ENCODE measurements at regions not wholly inside any gene's neighbourhood (a gene's known extent, or its start where the extent isn't known, plus 50 kb on each side); places are given as distances from the start of the nearest gene placed in this dataset.

- Histone ChIP-seq H3K27ac (no peak overlapping the region), H3K4me3 (no peak overlapping the region), H3K36me3 (no peaks in the 10 kb centered on the region), H3K27me3 (no peaks in the 10 kb centered on the region), H3K4me1 (peaks cover 0 to 3% (median 0%) of the 10 kb centered on the region in 4 donors), H3K9me3 (peaks cover 11 to 15% of the 10 kb centered on the region in 2 donors)
- in situ Hi-C loops (cut with MboI; ENCODE audit: low pct_ligation_motif_present in 1 of 4, low pct_unique_long_range_greater_than_20kb in 1 of 4, low sequenced_read_pairs in 3 of 4) = no loop called here
- 66% methylated on average over 6 of the region's 6 CpGs; no CpG with 5 or more reads in 1 of the 2 donors for WGBS, 2 donors (ENCODE audit: low coverage in 1 of 2)
- intact Hi-C loops (cut with DNase I; ENCODE audit: low total_unique reads) = no loop called here
- no peak for DNase-seq
- TF ChIP-seq EP300 (IDR thresholded peaks at IDR 0.05; ENCODE audit: low read depth) (no peak), POLR2AphosphoS5 (IDR thresholded peaks at IDR 0.05) (no peak), POLR2A (IDR thresholded peaks at IDR 0.05) (no peak), CTCF (IDR thresholded peaks at IDR 0.05) (no peak)
Measured at GRCh38 chr9:108662091-108662875, 193.5 kb downstream of the ACTL7B start.

- no peaks in the 10 kb centered on the region for H3K36me3 ChIP-seq
- TF ChIP-seq CTCF (IDR thresholded peaks at IDR 0.05) = no peak
- TF ChIP-seq EP300 (IDR thresholded peaks at IDR 0.05; ENCODE audit: low read depth) = no peak
- no peak for TF ChIP-seq POLR2AphosphoS5 (IDR thresholded peaks at IDR 0.05)
- no peak for TF ChIP-seq POLR2A (IDR thresholded peaks at IDR 0.05)
- H3K27me3 ChIP-seq = no peaks in the 10 kb centered on the region
- intact Hi-C loops (cut with DNase I; ENCODE audit: low total_unique reads) = no loop called here
- no peaks in the 10 kb centered on the region for H3K4me1 ChIP-seq
- no peak overlapping the region for H3K27ac ChIP-seq
- no peak overlapping the region for H3K4me3 ChIP-seq
- H3K9me3 ChIP-seq = peaks cover 11 to 15% of the 10 kb centered on the region in 2 donors
- no peak for DNase-seq
- in situ Hi-C loops (cut with MboI; ENCODE audit: low pct_ligation_motif_present in 1 of 4, low pct_unique_long_range_greater_than_20kb in 1 of 4, low sequenced_read_pairs in 3 of 4) = no loop called here
- WGBS, 2 donors (ENCODE audit: low coverage in 1 of 2) = 70 to 100% methylated on average over 1 to 5 of the region's 5 CpGs
Measured at GRCh38 chr9:108656566-108656965, 199.2 kb downstream of the ACTL7B start.

- no peak for TF ChIP-seq EP300 (IDR thresholded peaks at IDR 0.05; ENCODE audit: low read depth)
- TF ChIP-seq POLR2A (IDR thresholded peaks at IDR 0.05) = no peak
- TF ChIP-seq POLR2AphosphoS5 (IDR thresholded peaks at IDR 0.05) = no peak
- TF ChIP-seq CTCF (IDR thresholded peaks at IDR 0.05) = no peak
- WGBS, 2 donors (ENCODE audit: low coverage in 1 of 2) = 73 to 77% methylated on average over 3 to 7 of the region's 7 CpGs
- H3K27me3 ChIP-seq = no peaks in the 10 kb centered on the region
- H3K4me1 ChIP-seq = no peaks in the 10 kb centered on the region
- H3K27ac ChIP-seq = no peak overlapping the region
- no peak for DNase-seq
- intact Hi-C loops (cut with DNase I; ENCODE audit: low total_unique reads) (no loop called here), in situ Hi-C loops (cut with MboI; ENCODE audit: low pct_ligation_motif_present in 1 of 4, low pct_unique_long_range_greater_than_20kb in 1 of 4, low sequenced_read_pairs in 3 of 4) (no loop called here)
- H3K36me3 ChIP-seq = no peaks in the 10 kb centered on the region
- H3K4me3 ChIP-seq = no peak overlapping the region
- H3K9me3 ChIP-seq = peaks cover 11 to 15% of the 10 kb centered on the region in 2 donors
Measured at GRCh38 chr9:108655818-108656217, 200.0 kb downstream of the ACTL7B start.

- Histone ChIP-seq H3K9me3 (peaks cover 7 to 11% of the 10 kb centered on the region in 2 donors), H3K36me3 (no peaks in the 10 kb centered on the region), H3K27me3 (no peaks in the 10 kb centered on the region), H3K4me1 (no peaks in the 10 kb centered on the region), H3K27ac (no peak overlapping the region), H3K4me3 (no peak overlapping the region)
- intact Hi-C loops (cut with DNase I; ENCODE audit: low total_unique reads) = no loop called here
- TF ChIP-seq CTCF (IDR thresholded peaks at IDR 0.05) = no peak
- no peak for TF ChIP-seq POLR2AphosphoS5 (IDR thresholded peaks at IDR 0.05)
- TF ChIP-seq POLR2A (IDR thresholded peaks at IDR 0.05) = no peak
- no peak for TF ChIP-seq EP300 (IDR thresholded peaks at IDR 0.05; ENCODE audit: low read depth)
- WGBS, 2 donors (ENCODE audit: low coverage in 1 of 2) = 52% methylated on average over 2 of the region's 2 CpGs; no CpG with 5 or more reads in 1 of the 2 donors
- DNase-seq = no peak
- in situ Hi-C loops (cut with MboI; ENCODE audit: low pct_ligation_motif_present in 1 of 4, low pct_unique_long_range_greater_than_20kb in 1 of 4, low sequenced_read_pairs in 3 of 4) = no loop called here
Measured at GRCh38 chr9:108654566-108654965, 201.2 kb downstream of the ACTL7B start.

All from transverse colon (tissue), 4 donors.